ENCODE measurements at regions not wholly inside any gene's neighbourhood (a gene's known extent, or its start where the extent isn't known, plus 50 kb on each side); places are given as distances from the start of the nearest gene placed in this dataset.
"Not testable (repeated sequence)": the region's sequence is repeated elsewhere in the genome, so short reads cannot be mapped to it uniquely, and the experiment has no call there.

DNA sequence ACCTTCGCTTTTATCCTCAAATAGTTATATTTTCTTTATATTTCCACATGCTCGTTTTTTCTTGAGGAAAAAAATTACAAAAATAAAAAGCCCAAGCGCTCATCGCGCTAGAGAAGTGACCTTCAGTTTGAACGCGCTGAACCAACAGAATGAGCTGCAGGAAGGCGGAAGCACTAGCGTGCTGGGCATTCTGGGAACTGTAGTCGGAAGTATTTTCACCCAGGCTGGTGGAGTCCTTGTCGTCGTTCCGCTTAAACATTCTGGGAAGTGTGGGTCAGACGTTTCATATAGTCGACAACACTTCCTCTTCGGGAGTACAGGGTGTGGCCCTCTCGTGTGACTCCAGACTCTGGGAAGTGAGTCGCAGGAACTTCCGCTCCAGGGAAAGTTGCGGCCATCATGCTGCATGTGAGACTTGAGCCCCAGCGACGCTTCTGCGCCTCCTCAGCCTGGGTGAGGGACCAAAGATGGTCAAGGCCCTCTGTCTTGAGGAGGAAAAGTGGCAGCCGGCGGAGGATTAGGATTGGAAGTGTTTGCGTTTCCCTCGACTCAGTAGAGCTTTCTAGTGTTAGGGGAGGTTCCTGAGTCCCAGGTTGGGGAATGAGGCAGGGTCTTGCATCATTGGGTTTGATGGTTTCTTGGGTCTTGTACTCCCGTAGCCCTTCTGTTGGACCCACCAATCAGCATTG lies 84.1 kb upstream of the GPR39 start:
- not testable (repeated sequence) for DNase-seq

DNA sequence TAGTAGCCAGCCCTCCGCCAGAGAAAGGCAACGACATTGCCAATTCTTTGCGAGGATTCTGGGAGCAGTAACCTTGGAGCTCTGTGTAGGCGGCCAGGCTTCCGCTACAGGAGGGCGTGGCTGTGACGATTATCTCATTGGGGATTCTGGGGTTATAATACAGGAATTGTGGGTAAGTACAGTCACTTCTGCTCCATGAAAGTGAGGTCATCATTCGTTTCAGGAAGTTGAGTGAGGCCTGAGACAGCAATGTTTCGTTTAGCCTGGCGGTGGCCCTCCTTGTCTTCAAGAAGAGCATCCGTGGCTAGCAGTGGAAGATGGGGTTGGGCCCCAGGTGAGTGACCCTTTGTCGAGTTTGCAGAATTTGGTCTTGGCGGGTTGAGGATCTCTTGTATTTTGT lies 79.5 kb upstream of the GPR39 start:
- not testable (repeated sequence) for DNase-seq

DNA sequence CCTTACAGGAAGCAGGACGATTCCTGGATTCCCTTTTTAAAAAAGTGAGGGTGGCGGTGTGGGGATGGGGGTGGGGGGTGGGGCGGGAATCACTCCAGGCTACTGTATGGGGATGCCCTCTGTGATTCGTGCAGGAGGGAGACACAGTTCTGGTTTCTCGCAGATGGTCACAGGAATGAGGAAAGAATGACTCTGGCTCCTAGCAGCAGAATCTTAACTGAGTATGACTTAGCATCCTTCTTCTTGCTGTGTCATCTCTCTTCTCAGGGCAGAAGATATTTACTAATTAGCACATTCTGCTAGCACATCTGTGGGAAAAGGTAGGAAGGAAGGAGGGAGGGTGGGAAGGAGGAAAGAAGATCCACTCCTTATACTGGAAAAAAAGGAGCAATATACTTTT lies 78.8 kb upstream of the GPR39 start:
- DNase-seq: not testable (repeated sequence)

DNA sequence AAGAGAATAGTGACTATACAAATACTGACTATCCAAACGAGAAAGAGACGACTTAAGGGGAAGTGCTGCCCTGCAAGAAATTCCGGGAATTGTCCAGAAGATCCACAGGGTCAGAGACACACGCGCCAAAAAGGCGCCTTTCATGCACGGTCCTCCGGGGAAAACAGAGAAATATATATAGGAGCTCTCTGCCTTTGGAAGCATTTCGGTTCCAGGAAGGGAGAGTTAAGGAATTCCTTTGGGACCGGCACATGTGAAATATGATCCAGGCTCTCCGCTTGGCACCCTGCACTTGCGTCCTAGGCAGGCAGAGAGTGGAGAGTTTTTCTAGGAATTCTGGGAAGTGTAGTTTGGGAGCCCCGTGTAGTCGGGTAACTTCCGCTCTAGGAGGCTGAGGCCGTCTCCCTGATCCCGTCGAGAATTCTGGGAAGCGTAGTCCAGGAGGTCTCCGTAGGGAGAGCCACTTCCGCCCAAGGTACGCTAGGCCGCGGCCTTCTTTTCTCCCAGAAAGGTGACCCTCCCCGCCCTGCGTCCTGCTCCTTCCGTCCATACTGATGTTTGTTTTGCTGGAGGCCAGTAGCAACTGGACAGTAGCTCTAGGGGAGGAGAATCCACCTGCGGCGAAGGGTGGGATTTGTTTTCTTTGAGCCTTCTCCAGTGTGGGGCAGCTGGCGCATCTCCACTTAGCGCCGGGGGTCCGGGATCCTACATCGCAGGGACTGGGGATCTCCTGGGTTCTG lies 69.4 kb upstream of the GPR39 start:
- peak; percentile 74 for DNase-seq

DNA sequence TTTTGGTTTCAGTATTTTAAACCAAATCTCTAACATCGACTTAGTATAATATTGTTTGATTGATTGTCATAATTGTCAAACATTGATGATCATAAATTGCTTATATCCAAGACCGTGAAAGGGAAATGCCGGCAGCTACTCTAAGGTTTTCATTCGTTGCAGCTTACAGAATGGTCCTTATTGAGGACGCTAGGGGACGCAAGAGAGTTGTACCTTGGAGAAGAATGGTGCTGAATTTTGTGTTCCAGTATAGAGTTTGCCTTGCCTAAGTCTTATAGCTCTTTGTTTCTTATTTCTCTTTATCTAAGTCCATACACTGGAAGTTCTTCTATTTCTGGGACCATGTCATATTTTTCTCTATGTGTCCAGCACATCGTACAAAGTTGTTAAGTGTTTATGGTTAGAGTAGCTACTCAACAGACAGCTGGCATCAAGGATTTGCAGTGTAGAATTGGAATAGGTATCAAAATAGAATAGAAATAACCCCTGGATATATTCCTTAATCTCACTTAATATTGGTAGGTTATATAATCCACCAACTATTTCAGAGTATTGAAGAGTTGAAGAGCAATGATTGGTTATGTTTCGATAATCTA lies 67.4 kb upstream of the GPR39 start:
- peak; percentile 2 for DNase-seq

DNA sequence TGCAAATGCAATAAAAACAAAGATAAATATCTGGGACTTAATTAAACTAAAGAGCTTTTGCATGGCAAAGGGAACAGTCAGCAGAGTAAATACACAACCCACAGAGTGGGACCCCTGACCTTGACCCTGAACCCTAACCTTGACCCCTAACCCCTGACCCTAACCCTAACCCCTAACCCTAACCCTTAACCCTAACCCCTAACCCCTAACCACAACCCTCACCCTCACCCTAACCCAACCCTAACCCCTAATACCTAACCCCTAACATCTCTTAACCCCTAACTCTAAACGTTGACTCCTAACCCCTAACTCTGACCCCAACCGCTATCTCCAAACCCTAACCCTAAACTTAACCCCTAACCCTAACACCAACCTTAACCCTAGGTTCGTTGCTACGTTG lies 64.9 kb upstream of the GPR39 start:
- DNase-seq: not testable (repeated sequence)

DNA sequence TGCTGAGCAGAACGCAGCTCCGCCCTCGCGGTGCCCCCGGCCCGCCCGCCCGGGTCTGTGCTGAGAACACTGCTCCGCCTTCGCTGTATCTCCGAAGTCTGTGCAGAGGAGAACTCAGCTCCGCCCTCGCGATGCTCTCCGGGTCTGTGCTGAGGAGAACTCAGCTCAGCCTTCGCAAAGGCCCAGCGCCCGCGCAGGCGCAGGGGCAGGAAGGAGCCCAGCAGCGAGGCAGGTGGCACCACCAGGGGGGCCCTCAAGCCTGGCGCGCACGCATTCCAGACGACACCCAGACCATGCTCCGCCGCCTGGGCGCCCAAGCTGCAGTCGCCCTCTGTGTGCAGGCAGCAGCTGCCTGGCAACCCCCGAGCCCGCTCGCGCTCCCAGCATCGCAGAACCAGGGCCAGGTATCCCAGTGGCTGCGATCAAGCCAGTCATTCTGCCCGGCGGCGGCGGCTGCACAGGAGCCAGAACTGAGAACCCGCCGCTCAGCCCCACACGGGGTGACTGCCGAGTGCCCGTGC lies 64.1 kb upstream of the GPR39 start:
- peak; percentile 68 for DNase-seq

DNA sequence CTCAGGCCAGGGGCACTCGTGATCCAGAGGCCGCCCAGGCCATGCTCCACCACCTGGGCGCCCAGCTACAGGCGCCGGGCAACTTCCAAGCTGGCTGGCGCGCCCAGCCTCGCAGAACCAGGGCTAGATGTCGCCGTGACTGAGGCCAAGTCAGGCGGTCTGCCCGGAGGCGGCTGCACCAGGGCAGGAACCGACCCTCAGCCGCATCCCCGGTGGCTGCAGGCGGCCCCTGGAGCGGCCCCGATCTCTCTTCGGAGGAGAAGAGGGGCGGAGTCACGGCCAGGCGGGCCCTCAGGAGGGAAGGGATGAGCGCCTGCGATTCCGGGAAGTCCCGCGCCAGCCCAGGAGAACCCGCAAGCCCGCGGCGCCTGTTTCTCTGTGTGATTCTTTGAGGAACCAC lies 63.2 kb upstream of the GPR39 start:
- DNase-seq: not testable (repeated sequence)

DNA sequence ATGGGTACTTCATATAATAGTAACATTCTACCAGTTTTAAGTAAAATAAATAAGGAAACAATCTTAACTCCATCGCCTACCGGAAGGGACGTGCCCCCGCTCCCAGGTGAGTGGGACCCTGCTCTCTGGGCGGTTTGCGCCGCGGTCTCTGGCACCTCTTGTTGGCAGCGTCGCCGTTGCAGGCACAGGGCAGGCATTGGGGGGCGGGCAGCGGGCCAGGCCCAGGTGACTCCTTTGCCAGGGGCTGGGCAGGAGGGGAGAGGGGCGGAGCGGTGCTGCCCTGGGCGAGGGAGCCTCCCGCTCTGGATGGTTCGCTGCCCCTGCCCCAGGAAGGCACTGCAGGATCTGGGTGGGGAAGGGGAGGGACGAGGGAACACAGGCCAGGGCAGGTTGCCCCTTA lies 55.6 kb upstream of the GPR39 start:
- not testable (repeated sequence) for DNase-seq

DNA sequence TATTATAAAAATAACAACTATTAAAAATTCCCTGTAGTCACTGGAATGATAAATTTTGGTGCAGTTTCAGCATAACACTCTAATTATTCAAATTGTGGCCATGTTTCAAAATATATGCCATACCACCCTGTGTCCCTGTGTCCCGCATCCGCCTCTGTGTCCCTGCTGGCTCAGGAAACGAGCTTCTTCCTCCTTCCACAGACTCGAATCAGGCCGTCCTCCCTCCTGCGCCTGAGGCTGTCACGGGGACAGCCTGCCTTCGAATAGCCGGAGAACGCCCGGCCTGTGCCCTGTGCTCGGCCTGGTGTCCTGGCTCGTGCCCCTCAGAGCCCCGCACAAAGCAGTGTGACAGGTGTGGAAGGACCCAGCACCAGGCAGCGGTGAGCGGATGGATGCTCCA lies 55.1 kb upstream of the GPR39 start:
- DNase-seq: not testable (repeated sequence)

DNA sequence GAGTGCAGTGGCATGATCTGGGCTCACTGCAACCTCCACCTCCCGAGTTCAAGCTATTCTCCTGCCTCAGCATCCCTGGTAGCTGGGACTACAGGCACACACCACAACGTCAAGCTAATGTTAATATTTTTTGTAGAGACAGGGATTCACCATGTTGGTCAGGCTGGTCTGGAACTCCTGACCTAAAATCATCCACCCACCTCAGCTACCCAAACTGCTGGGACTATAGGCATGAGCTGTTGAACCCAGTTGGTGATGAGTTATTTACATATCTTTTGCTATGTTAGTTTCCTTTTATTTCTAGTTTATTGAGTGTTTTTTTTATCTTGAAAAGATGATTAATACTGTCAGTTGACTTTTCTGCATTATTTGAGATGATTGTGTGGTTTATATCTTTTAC lies 53.3 kb upstream of the GPR39 start:
- not testable (repeated sequence) for DNase-seq

DNA sequence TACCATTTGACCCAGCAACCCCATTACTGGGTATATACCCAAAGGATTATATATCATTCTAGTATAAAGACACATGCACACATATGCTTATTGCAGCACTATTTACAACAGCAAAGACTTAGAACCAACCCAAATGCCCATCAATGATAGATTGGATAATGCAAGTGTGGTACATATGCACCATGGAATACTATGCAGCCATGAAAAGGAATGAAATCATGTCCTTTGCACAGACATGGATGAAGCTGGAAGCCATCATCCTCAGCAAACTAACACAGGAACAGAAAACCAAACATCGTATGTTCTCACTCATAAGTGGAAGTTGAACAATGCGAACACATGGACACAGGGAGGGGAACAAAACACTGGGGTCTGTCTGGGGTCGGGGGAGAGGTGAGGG lies 50.6 kb upstream of the GPR39 start:
- DNase-seq: not testable (repeated sequence)

DNA sequence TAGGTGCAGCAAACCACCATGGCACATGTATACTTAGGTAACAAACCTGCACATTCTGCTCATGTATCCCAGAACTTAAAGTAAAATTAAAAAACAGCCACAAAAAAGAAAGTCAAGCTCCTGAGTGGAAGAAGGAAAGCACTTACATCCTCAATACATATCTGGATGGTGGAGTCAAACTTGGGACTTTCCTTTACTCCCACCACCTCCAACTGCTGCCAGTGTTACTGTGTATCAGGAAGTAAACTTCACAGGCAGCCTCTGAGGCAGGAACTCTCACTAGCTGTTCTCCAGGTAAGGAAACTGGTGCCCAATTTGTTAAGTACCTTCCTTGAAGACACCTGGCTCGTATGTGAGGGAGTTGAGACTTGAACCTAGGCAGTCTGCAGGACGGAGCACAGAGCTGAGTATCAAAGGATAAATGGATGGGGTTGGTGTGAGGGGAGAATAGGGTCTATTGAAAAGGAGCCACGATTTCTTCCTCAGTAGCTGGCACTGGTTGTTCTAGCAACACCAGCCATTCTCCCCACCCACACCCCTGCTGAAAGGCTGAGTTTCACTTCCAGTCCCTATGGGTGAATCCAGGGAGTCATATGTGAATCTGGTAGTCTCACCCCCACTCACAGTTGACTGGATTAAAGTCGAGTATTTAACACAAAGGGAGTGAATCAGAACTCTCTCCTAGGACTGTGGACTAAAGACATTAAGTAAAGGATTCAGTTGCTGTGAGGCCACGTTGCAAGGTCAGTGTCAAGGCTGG lies 50.0 kb upstream of the GPR39 start:
- DNase-seq: no peak
